SH-SY5Y (cell line): ENCODE measurements at regions not wholly inside any gene's neighbourhood (a gene's known extent, or its start where the extent isn't known, plus 50 kb on each side); places are given as distances from the start of the nearest gene placed in this dataset.

ENCODE experiments used
- GATA2 ChIP-seq: IDR thresholded peaks from 2 replicates; pipeline ENCODE4 v1.6.1; 2011; ENCODE audit warnings: mild to moderate bottlenecking, low read depth, low read length
- GATA3 ChIP-seq: IDR thresholded peaks from 2 replicates; pipeline ENCODE4 v1.6.1; 2011; ENCODE audit warnings: low read depth, mild to moderate bottlenecking, low read length, moderate library complexity

DNA sequence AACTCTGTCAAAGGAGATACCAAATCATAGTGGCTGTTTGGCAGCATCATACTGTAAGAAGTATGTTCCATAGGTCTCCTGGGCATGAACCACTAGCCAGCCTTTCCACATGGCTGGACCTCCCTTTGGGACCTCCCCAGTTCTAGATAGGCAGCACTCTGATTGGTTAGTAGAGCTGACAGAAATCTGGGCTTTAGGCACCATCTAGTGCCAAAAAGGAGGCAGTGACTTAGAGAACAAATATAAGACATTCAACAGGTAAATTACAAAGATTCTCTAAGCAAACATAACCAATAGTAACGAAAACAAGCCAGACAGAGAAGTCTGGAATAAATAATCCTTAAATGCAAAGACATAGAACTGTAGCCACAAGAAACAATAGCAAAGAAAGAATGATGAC, 148.0 kb upstream of the PDE3A start:
- TF ChIP-seq GATA3 (no peak), GATA2 (no peak)
